IMR-90 (cell line): ENCODE measurements at regions not wholly inside any gene's neighbourhood (a gene's known extent, or its start where the extent isn't known, plus 50 kb on each side); places are given as distances from the start of the nearest gene placed in this dataset.

Source experiments
- ATAC-seq: fragments of 200-7000 bp; cut with Tn5 transposase; 2 replicates; pipeline ENCODE4 v1.9.1; 2020; ENCODE audit warnings: low read depth, mild to moderate bottlenecking, moderate library complexity
- BruUV-seq: library from RNA; stranded (reverse); fragments of 400-500 nt; replicated peaks from 2 replicates; lab custom pipeline; 2021; lab: Mats Ljungman, UMichigan
- CTCF ChIA-PET: fragments of 300-600 bp; formaldehyde crosslinking; extraction: SDS; loops from one replicate; lab custom pipeline; 2021; ENCODE audit warnings: antibody characterized with exemption; lab: Yijun Ruan, JAX
- POLR2A ChIA-PET: fragments of 300-600 bp; sonication (Branson Sonifier 250); formaldehyde crosslinking; loops from one replicate; lab custom pipeline; 2022; ENCODE audit warnings: antibody characterized with exemption; ENCODE audit not compliant: unreplicated experiment; lab: Charles Lee
- DNase-seq: peaks from one replicate; pipeline ENCODE4 v3.0.0; 2013
- H2AFZ ChIP-seq: replicated peaks from 2 replicates; pipeline ENCODE3; 2013; ENCODE audit warnings: low read length, mild to moderate bottlenecking; ENCODE audit not compliant: poor library complexity
- H2AK5ac ChIP-seq: 2 replicates; pipeline ENCODE4 v1.6.1; 2013; ENCODE audit warnings: low read depth, low read length, inconsistent platforms
- H2AK9ac ChIP-seq: replicated peaks from 2 replicates; pipeline ENCODE3; 2013; ENCODE audit warnings: mild to moderate bottlenecking, low read depth, low read length, moderate library complexity; ENCODE audit not compliant: poor library complexity
- H2BK120ac ChIP-seq: 2 replicates; pipeline ENCODE4 v1.6.1; 2013; ENCODE audit warnings: low read depth, low read length, inconsistent platforms
- H2BK15ac ChIP-seq: 3 replicates; pipeline ENCODE4 v1.6.1; 2013; ENCODE audit warnings: low read depth, low read length, inconsistent platforms
- H2BK20ac ChIP-seq: 2 replicates; pipeline ENCODE4 v1.6.1; 2013; ENCODE audit warnings: low read depth, mild to moderate bottlenecking, inconsistent platforms, low read length, moderate library complexity
- H2BK5ac ChIP-seq: 2 replicates; pipeline ENCODE4 v1.6.1; 2013; ENCODE audit warnings: mild to moderate bottlenecking, low read depth, low read length, inconsistent platforms; ENCODE audit not compliant: poor library complexity, severe bottlenecking
- H3K14ac ChIP-seq: replicated peaks from 2 replicates; pipeline ENCODE4 v1.6.1; 2013; ENCODE audit warnings: low read depth, low read length, inconsistent platforms
- H3K18ac ChIP-seq: 2 replicates; pipeline ENCODE4 v1.6.1; 2013; ENCODE audit warnings: low read depth, low read length, control low read depth
- H3K23ac ChIP-seq: 2 replicates; pipeline ENCODE4 v1.6.1; 2013; ENCODE audit warnings: low read depth, low read length, inconsistent platforms
- H3K27ac ChIP-seq: 2 replicates; pipeline ENCODE4 v1.5.1; 2013; ENCODE audit warnings: mild to moderate bottlenecking, control low read depth, low read length; ENCODE audit not compliant: insufficient read depth
- H3K27me3 ChIP-seq: 2 replicates; pipeline ENCODE4 v1.6.1; 2013; ENCODE audit warnings: low read length; ENCODE audit not compliant: control insufficient read depth, insufficient read depth
- H3K36me3 ChIP-seq: 2 replicates; pipeline ENCODE4 v1.6.1; 2013; ENCODE audit warnings: low read length, mixed read lengths; ENCODE audit not compliant: control insufficient read depth, insufficient read depth
- H3K4ac ChIP-seq: 2 replicates; pipeline ENCODE4 v1.6.1; 2013; ENCODE audit warnings: low read depth, low read length, inconsistent platforms
- H3K4me1 ChIP-seq: 2 replicates; pipeline ENCODE4 v1.6.1; 2013; ENCODE audit warnings: low read length, mixed read lengths; ENCODE audit not compliant: control insufficient read depth, insufficient read depth
- H3K4me2 ChIP-seq: 2 replicates; pipeline ENCODE4 v1.6.1; 2013; ENCODE audit warnings: low read depth, mild to moderate bottlenecking, control low read depth, low read length, moderate library complexity
- H3K4me3 ChIP-seq: 2 replicates; pipeline ENCODE4 v1.5.1; 2013; ENCODE audit warnings: low read depth, mild to moderate bottlenecking, control low read depth, low read length, moderate library complexity; ENCODE audit not compliant: insufficient read depth
- H3K56ac ChIP-seq: 2 replicates; pipeline ENCODE4 v1.6.1; 2013; ENCODE audit warnings: low read length, inconsistent platforms; ENCODE audit not compliant: insufficient read depth; ENCODE audit errors: extremely low read depth
- H3K79me1 ChIP-seq, 2 experiments: 2 replicates each; pipeline ENCODE4 v1.6.1; 2013; ENCODE audit warnings: low read length in 2 of 2, inconsistent platforms in 1 of 2, low read depth in 1 of 2
- H3K9ac ChIP-seq: 2 replicates; pipeline ENCODE4 v1.6.1; 2013; ENCODE audit warnings: low read depth, low read length, control low read depth
- H3K9me1 ChIP-seq: 2 replicates; pipeline ENCODE4 v1.6.1; 2013; ENCODE audit warnings: low read length, inconsistent platforms; ENCODE audit not compliant: insufficient read depth
- H3K9me3 ChIP-seq: 2 replicates; pipeline ENCODE4 v1.6.1; 2013; ENCODE audit warnings: low read length; ENCODE audit not compliant: control insufficient read depth, insufficient read depth
- H4K20me1 ChIP-seq: 2 replicates; pipeline ENCODE4 v1.6.1; 2013; ENCODE audit warnings: low read length, inconsistent platforms; ENCODE audit not compliant: insufficient read depth
- H4K5ac ChIP-seq: 2 replicates; pipeline ENCODE4 v1.6.1; 2013; ENCODE audit warnings: mild to moderate bottlenecking, low read depth, low read length, control low read depth
- H4K8ac ChIP-seq, 2 experiments: 2 replicates each; pipeline ENCODE4 v1.6.1; 2013; ENCODE audit warnings: low read depth in 2 of 2, low read length in 2 of 2, control low read depth in 1 of 2, inconsistent platforms in 1 of 2
- H4K91ac ChIP-seq: 2 replicates; pipeline ENCODE4 v1.6.1; 2013; ENCODE audit warnings: low read depth, low read length, inconsistent platforms; ENCODE audit not compliant: insufficient read depth
- BHLHE40 ChIP-seq: fragments of 150-350 bp; IDR thresholded peaks from 2 replicates; pipeline ENCODE4 v1.6.1; 2016; ENCODE audit warnings: mild to moderate bottlenecking, low read depth, low read length
- CEBPB ChIP-seq: IDR thresholded peaks from 2 replicates; pipeline ENCODE4 v1.6.1; 2012; ENCODE audit warnings: low read depth, low read length, improper control_type of control experiment
- CHD1 ChIP-seq: IDR thresholded peaks from 2 replicates; pipeline ENCODE4 v1.6.1; 2012; ENCODE audit warnings: low read depth, low read length, improper control_type of control experiment
- CTCF ChIP-seq: conservative IDR thresholded peaks from 2 replicates; pipeline ENCODE4 v1.5.1; 2012; ENCODE audit warnings: mild to moderate bottlenecking, low read depth, low read length, improper control_type of control experiment
- ELK1 ChIP-seq: fragments of 150-350 bp; IDR thresholded peaks from 2 replicates; pipeline ENCODE4 v1.6.1; 2016; ENCODE audit warnings: low read depth, mild to moderate bottlenecking, low read length, moderate library complexity, borderline replicate concordance
- MAZ ChIP-seq: IDR thresholded peaks from 2 replicates; pipeline ENCODE4 v1.6.1; 2012; ENCODE audit warnings: low read depth, mild to moderate bottlenecking, low read length, improper control_type of control experiment, moderate library complexity, borderline replicate concordance
- MXI1 ChIP-seq: IDR thresholded peaks from 2 replicates; pipeline ENCODE4 v1.6.1; 2012; ENCODE audit warnings: low read depth, mild to moderate bottlenecking, low read length, moderate library complexity, borderline replicate concordance
- NFE2L2 ChIP-seq: fragments of 150-350 bp; IDR thresholded peaks from 2 replicates; pipeline ENCODE4 v1.6.1; 2016; ENCODE audit warnings: low read depth, mild to moderate bottlenecking, low read length
- POLR2A ChIP-seq: IDR thresholded peaks from 2 replicates; pipeline ENCODE4 v1.6.1; 2012; ENCODE audit warnings: mild to moderate bottlenecking, low read depth, low read length
- RAD21 ChIP-seq: IDR thresholded peaks from 2 replicates; pipeline ENCODE4 v1.6.1; 2012; ENCODE audit warnings: low read length, improper control_type of control experiment
- RCOR1 ChIP-seq: IDR thresholded peaks from 2 replicates; pipeline ENCODE4 v1.6.1; 2012; ENCODE audit warnings: mild to moderate bottlenecking, low read length, improper control_type of control experiment; ENCODE audit not compliant: insufficient replicate concordance
- USF2 ChIP-seq: fragments of 150-350 bp; IDR thresholded peaks from 2 replicates; pipeline ENCODE4 v1.6.1; 2017; ENCODE audit warnings: mild to moderate bottlenecking, antibody characterized with exemption, low read length, low read depth
- whole genome bisulfite sequencing, 2 experiments: methylation state at CpG; one replicate each; pipeline versions ENCODE4 v1.1.5 to v1.1.7; 2013; ENCODE audit warnings: missing lambda C conversion rate in 2 of 2; ENCODE audit not compliant: insufficient read length in 1 of 2; ENCODE audit errors: extremely low coverage in 2 of 2; 5-methylcytosine and 5-hydroxymethylcytosine counted together
- dilution Hi-C: fragments of 300-500 bp; cut with HindIII; formaldehyde crosslinking; loops from one replicate; pipeline ENCODE4 v1.14.3; 2018; ENCODE audit warnings: low sequenced_read_pairs; ENCODE audit not compliant: unreplicated experiment
- in situ Hi-C: fragments of 300-500 bp; cut with MboI; formaldehyde crosslinking; loops from 3 replicates; pipeline ENCODE4 v1.14.3; 2019; ENCODE audit warnings: low sequenced_read_pairs, inconsistent platforms, mixed read lengths
- intact Hi-C: fragments of 100-400 bp; cut with micrococcal nuclease; formaldehyde crosslinking; loops from 2 replicates; pipeline ENCODE4 v1.10.0; 2022

- no peak overlapping the region for H3K27ac ChIP-seq
- no peaks in the 10 kb centered on the region for H3K27me3 ChIP-seq
- no peaks in the 10 kb centered on the region for H3K4me1 ChIP-seq
- no peak overlapping the region for H2AK9ac ChIP-seq
- POLR2A ChIA-PET = no interaction called here
- no peaks in the 10 kb centered on the region for H3K36me3 ChIP-seq
- in situ Hi-C loops (no loop called here), intact Hi-C loops (no loop called here), dilution Hi-C loops (no loop called here)
- H4K20me1 ChIP-seq = no peaks in the 10 kb centered on the region
- no TSS peak for BruUV-seq
- no peak overlapping the region for H2BK5ac ChIP-seq
- no peak overlapping the region for H3K14ac ChIP-seq
- no peaks in the 10 kb centered on the region for H3K79me1 ChIP-seq
- no peak overlapping the region for H3K9ac ChIP-seq
- no peak overlapping the region for H3K18ac ChIP-seq
- no CpG with 5 or more reads among the region's 3 CpGs for WGBS, 2 experiments
- no peak overlapping the region for H4K5ac ChIP-seq
- CTCF ChIA-PET = interaction anchor here (0.5 kb wide), 1 partner anchor 153 kb away, joined by 4 read pairs; no protein-coding TSS in a partner anchor
- DNase-seq = no peak
- no peak overlapping the region for H3K4ac ChIP-seq
- H3K9me3 ChIP-seq = no peaks in the 10 kb centered on the region
- H3K56ac ChIP-seq = no peak overlapping the region
- ATAC-seq = no peak
- no peak overlapping the region for H2BK120ac ChIP-seq
- no peak overlapping the region for H4K91ac ChIP-seq
- H2AK5ac ChIP-seq = no peak overlapping the region
- no peak overlapping the region for H4K8ac ChIP-seq
- no peak overlapping the region for H3K4me2 ChIP-seq
- no peak overlapping the region for H2AFZ ChIP-seq
- no peak overlapping the region for H2BK15ac ChIP-seq
- H2BK20ac ChIP-seq = no peak overlapping the region
- no peaks in the 10 kb centered on the region for H3K9me1 ChIP-seq
- H3K23ac ChIP-seq = no peak overlapping the region
- TF ChIP-seq MAZ (no peak), POLR2A (no peak), MXI1 (no peak), CTCF (no peak), CEBPB (no peak), USF2 (no peak), CHD1 (no peak), RCOR1 (no peak), ELK1 (no peak), RAD21 (no peak), NFE2L2 (no peak), BHLHE40 (no peak)
- no peak overlapping the region for H3K4me3 ChIP-seq
Observed at GRCh38 chr6:122214605-122215318, 184.7 kb upstream of the HSF2 start.
